GM19099 (cell line): ENCODE measurements at regions not wholly inside any gene's neighbourhood (a gene's known extent, or its start where the extent isn't known, plus 50 kb on each side); places are given as distances from the start of the nearest gene placed in this dataset.

Source experiments
- POLR2A ChIP-seq: IDR thresholded peaks from 3 replicates; pipeline ENCODE4 v1.6.1; 2011; ENCODE audit warnings: low read depth; ENCODE audit not compliant: insufficient read length; ENCODE audit errors: extremely low read depth

GRCh38 chr13:50071379-50071778, 56.1 kb downstream of the KCNRG start:
- TF ChIP-seq POLR2A, result no peak

- no peak for TF ChIP-seq POLR2A
Measured at GRCh38 chr13:50072676-50073075, 57.4 kb downstream of the KCNRG start.

- TF ChIP-seq POLR2A, result no peak
Measured at GRCh38 chr13:50073340-50073739, 58.1 kb downstream of the KCNRG start.

- TF ChIP-seq POLR2A, result no peak
Measured at GRCh38 chr13:50074843-50075242, 59.6 kb downstream of the KCNRG start.

- no peak for TF ChIP-seq POLR2A
Measured at GRCh38 chr13:50075619-50076097, 60.4 kb downstream of the KCNRG start.

- no peak for TF ChIP-seq POLR2A
Measured at GRCh38 chr13:50077431-50077830, 62.2 kb downstream of the KCNRG start.

- no peak for TF ChIP-seq POLR2A
Measured at GRCh38 chr13:50078231-50078894, 63.1 kb downstream of the KCNRG start.

- TF ChIP-seq POLR2A, result no peak
Measured at GRCh38 chr13:50078895-50079654, 63.8 kb downstream of the KCNRG start.

- TF ChIP-seq POLR2A, result no peak
Measured at GRCh38 chr13:50079655-50080202, 64.5 kb downstream of the KCNRG start.

GRCh38 chr13:50080203-50080910, 65.1 kb downstream of the KCNRG start:
- no peak for TF ChIP-seq POLR2A

GRCh38 chr13:50080911-50081678, 65.9 kb downstream of the KCNRG start:
- TF ChIP-seq POLR2A, result peak; percentile 45

GRCh38 chr13:50081679-50082425, 66.6 kb downstream of the KCNRG start:
- peak; percentile 73 for TF ChIP-seq POLR2A

GRCh38 chr13:50082426-50083281, 67.4 kb downstream of the KCNRG start:
- TF ChIP-seq POLR2A, result peak; percentile 68
